Endothelial cell of umbilical vein (primary cell): ENCODE measurements at regions not wholly inside any gene's neighbourhood (a gene's known extent, or its start where the extent isn't known, plus 50 kb on each side); places are given as distances from the start of the nearest gene placed in this dataset.
A peak's percentile ranks its signal among the peaks of the same experiment; 100 is the strongest.

Experiments used
- BruUV-seq: library from RNA; stranded (reverse); fragments of 400-500 nt; replicated peaks from 2 replicates; lab custom pipeline; 2021; lab: Mats Ljungman, UMichigan
- CTCF ChIA-PET: fragments of 300-600, 350-600 bp; sonication (Branson Sonifier 250); formaldehyde crosslinking; loops from one replicate; lab custom pipeline; 2021; ENCODE audit warnings: antibody characterized with exemption, inconsistent platforms; lab: Charles Lee
- POLR2A ChIA-PET: fragments of 300-600, 350-600 bp; sonication (Branson Sonifier 250); formaldehyde crosslinking; loops from one replicate; lab custom pipeline; 2021; ENCODE audit warnings: antibody characterized with exemption, inconsistent platforms; lab: Charles Lee
- DNase-seq: peaks from one replicate; pipeline ENCODE4 v3.0.0-alpha.2; 2011; ENCODE audit warnings: low read depth, low spot score
- FAIRE-seq: peaks from 2 replicates; lab custom pipeline; 2011; peaks lifted over from hg19 to GRCh38; lab: Jason Lieb, UNC
- H2AFZ ChIP-seq: 2 replicates; pipeline ENCODE4 v1.6.0; 2012; ENCODE audit warnings: low read depth, low read length, control low read depth, inconsistent platforms
- H3K27ac ChIP-seq: 2 replicates; pipeline ENCODE4 v1.5.1; 2011; ENCODE audit warnings: low read depth, mild to moderate bottlenecking, control low read depth, low read length, moderate library complexity; ENCODE audit not compliant: insufficient read depth
- H3K27me3 ChIP-seq, 2 experiments: 2 replicates each; pipeline versions ENCODE4 v1.6.0 to v1.6.1; 2011; ENCODE audit warnings: low read length in 2 of 2, mixed read lengths in 1 of 2; ENCODE audit not compliant: control insufficient read depth in 2 of 2, insufficient read depth in 2 of 2
- H3K36me3 ChIP-seq, 2 experiments: 2 replicates in 1 of 2; 3 replicates in 1 of 2; pipeline ENCODE4 v1.5.1; 2011; ENCODE audit warnings: low read length in 2 of 2, mild to moderate bottlenecking in 1 of 2, moderate library complexity in 1 of 2; ENCODE audit not compliant: control insufficient read depth in 2 of 2, insufficient read depth in 2 of 2; ENCODE audit errors: extremely low read depth in 1 of 2
- H3K4me1 ChIP-seq: 3 replicates; pipeline ENCODE4 v1.5.1; 2011; ENCODE audit warnings: mild to moderate bottlenecking, low read length; ENCODE audit not compliant: control insufficient read depth, insufficient read depth; ENCODE audit errors: extremely low read depth
- H3K4me2 ChIP-seq: 2 replicates; pipeline ENCODE4 v1.6.1; 2011; ENCODE audit warnings: low read length, control low read depth, mixed read lengths; ENCODE audit not compliant: insufficient read depth
- H3K4me3 ChIP-seq, 3 experiments: fragments of 200-600 bp in 1 of 3; sonication (generic), shearing (Covaris generic) in 1 of 3; replicated peaks in 1 of 3; 2 replicates each; pipeline ENCODE4 v1.5.1; 2011 to 2016; ENCODE audit warnings: control low read depth in 3 of 3, low read length in 3 of 3, mild to moderate bottlenecking in 2 of 3, inconsistent platforms in 1 of 3, low read depth in 1 of 3, moderate library complexity in 1 of 3; ENCODE audit not compliant: insufficient read depth in 1 of 3
- H3K79me2 ChIP-seq: 2 replicates; pipeline ENCODE4 v1.6.0; 2012; ENCODE audit warnings: low read length, inconsistent platforms; ENCODE audit not compliant: control insufficient read depth, insufficient read depth
- H3K9ac ChIP-seq: replicated peaks from 2 replicates; pipeline ENCODE3; 2011; ENCODE audit warnings: low read length, control low read depth; ENCODE audit not compliant: insufficient read depth; ENCODE audit errors: extremely low read depth
- H3K9me1 ChIP-seq: replicated peaks from 3 replicates; pipeline ENCODE4 v1.6.0; 2011; ENCODE audit warnings: mild to moderate bottlenecking, low read length; ENCODE audit not compliant: control insufficient read depth, insufficient read depth; ENCODE audit errors: extremely low read depth
- H3K9me3 ChIP-seq: replicated peaks from 2 replicates; pipeline ENCODE4 v1.5.1; 2012; ENCODE audit warnings: low read length, inconsistent platforms; ENCODE audit not compliant: control insufficient read depth, insufficient read depth
- H4K20me1 ChIP-seq: replicated peaks from 2 replicates; pipeline ENCODE3; 2011; ENCODE audit warnings: mild to moderate bottlenecking, low read length; ENCODE audit not compliant: control insufficient read depth, insufficient read depth; ENCODE audit errors: extremely low read depth
- EZH2 ChIP-seq: IDR thresholded peaks from 2 replicates; pipeline ENCODE4 v1.6.1; 2012; ENCODE audit warnings: borderline replicate concordance, low read depth, mild to moderate bottlenecking, moderate library complexity, low read length, inconsistent platforms; ENCODE audit not compliant: severe bottlenecking
- FOS ChIP-seq: IDR thresholded peaks from 2 replicates; pipeline ENCODE4 v1.6.1; 2011; ENCODE audit warnings: mild to moderate bottlenecking, low read length, moderate library complexity, borderline replicate concordance; ENCODE audit not compliant: insufficient read depth
- GATA2 ChIP-seq: IDR thresholded peaks from 2 replicates; pipeline ENCODE4 v1.7.0; 2011; ENCODE audit warnings: low read depth, mild to moderate bottlenecking, moderate library complexity, mixed read lengths, low read length; ENCODE audit not compliant: insufficient read length, insufficient read depth
- JUN ChIP-seq: IDR thresholded peaks from 2 replicates; pipeline ENCODE4 v1.6.1; 2011; ENCODE audit warnings: borderline replicate concordance, low read depth; ENCODE audit not compliant: insufficient read length, insufficient read depth
- MAX ChIP-seq: IDR thresholded peaks from 2 replicates; pipeline ENCODE4 v1.6.1; 2011; ENCODE audit not compliant: insufficient read depth, insufficient read length
- MYC ChIP-seq: IDR thresholded peaks from one replicate; pipeline ENCODE4 v1.6.1; 2011; ENCODE audit warnings: mild to moderate bottlenecking, low read depth, low read length
- POLR2A ChIP-seq: IDR thresholded peaks from 2 replicates; pipeline ENCODE4 v1.6.1; 2012; ENCODE audit warnings: low read depth, mild to moderate bottlenecking, control low read depth, low read length
- POLR2AphosphoS5 ChIP-seq: IDR thresholded peaks from 2 replicates; pipeline ENCODE4 v1.6.1; 2012; ENCODE audit warnings: low read depth, mild to moderate bottlenecking, control low read depth, low read length, moderate library complexity; ENCODE audit not compliant: insufficient read depth
- dilution Hi-C: fragments of 300-500 bp; cut with MboI; formaldehyde crosslinking; loops from one replicate; pipeline ENCODE4 v1.15.0; 2019; ENCODE audit warnings: low sequenced_read_pairs; ENCODE audit not compliant: extremely low pct_ligation_motif_present
- intact Hi-C: fragments of 100-400 bp; cut with micrococcal nuclease; formaldehyde crosslinking; loops from one replicate; pipeline ENCODE4 v1.10.0; 2022
- TF ChIP-seq, protein P1 (sequence below), 2 donors: IDR thresholded peaks; 1 replicate in 1 of 2; 2 replicates in 1 of 2; pipeline ENCODE4 v1.5.1; 2011; ENCODE audit warnings: low read length in 2 of 2, mild to moderate bottlenecking in 2 of 2, moderate library complexity in 2 of 2, control low read depth in 1 of 2, inconsistent platforms in 1 of 2, low read depth in 1 of 2; ENCODE audit not compliant: insufficient read depth in 1 of 2; ENCODE audit errors: extremely low read depth in 1 of 2

DNA sequence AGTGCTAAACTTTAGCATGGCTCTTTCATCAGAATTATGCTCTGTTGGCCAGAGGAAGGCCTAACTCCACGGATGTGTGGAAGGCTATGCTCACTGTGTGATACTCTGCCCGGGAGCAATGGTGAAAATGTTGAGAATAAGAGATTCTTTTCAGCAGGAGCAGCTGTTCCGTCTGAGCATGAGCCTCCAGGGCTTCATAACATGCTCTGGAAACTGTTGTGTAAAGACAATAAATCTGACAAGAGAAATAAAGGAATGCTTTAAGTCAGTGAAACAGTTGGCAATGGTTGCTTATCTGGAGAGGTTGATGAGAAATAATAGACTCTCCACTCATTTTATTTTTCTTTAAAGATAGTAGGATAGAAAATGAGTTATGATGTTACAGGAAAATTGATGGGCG lies 269.8 kb downstream of the DIPK2A start:
- H3K9ac ChIP-seq, result no peak overlapping the region
- TF ChIP-seq MAX, result no peak
- TF ChIP-seq FOS, result no peak
- TF ChIP-seq JUN, result no peak
- TF ChIP-seq, protein P1, sequence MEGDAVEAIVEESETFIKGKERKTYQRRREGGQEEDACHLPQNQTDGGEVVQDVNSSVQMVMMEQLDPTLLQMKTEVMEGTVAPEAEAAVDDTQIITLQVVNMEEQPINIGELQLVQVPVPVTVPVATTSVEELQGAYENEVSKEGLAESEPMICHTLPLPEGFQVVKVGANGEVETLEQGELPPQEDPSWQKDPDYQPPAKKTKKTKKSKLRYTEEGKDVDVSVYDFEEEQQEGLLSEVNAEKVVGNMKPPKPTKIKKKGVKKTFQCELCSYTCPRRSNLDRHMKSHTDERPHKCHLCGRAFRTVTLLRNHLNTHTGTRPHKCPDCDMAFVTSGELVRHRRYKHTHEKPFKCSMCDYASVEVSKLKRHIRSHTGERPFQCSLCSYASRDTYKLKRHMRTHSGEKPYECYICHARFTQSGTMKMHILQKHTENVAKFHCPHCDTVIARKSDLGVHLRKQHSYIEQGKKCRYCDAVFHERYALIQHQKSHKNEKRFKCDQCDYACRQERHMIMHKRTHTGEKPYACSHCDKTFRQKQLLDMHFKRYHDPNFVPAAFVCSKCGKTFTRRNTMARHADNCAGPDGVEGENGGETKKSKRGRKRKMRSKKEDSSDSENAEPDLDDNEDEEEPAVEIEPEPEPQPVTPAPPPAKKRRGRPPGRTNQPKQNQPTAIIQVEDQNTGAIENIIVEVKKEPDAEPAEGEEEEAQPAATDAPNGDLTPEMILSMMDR (IDR thresholded peaks at IDR 0.05; ENCODE audit: extremely low read depth in 1 of 2, insufficient read depth in 1 of 2, low read depth in 1 of 2, low read length in 2 of 2), result no peak
- no peak for TF ChIP-seq MYC
- TF ChIP-seq EZH2, result no peak
- dilution Hi-C loops (no loop called here), intact Hi-C loops (no loop called here)
- H3K27me3 ChIP-seq, result no peaks in the 10 kb centered on the region
- no peaks in the 10 kb centered on the region for H3K9me1 ChIP-seq
- ChIA-PET CTCF (no interaction called here), POLR2A (no interaction called here)
- H3K4me2 ChIP-seq, result no peak overlapping the region
- H3K4me1 ChIP-seq, result no peaks in the 10 kb centered on the region
- no peaks in the 10 kb centered on the region for H4K20me1 ChIP-seq
- DNase-seq (no peak), FAIRE-seq (no peak)
- H3K79me2 ChIP-seq, result no peaks in the 10 kb centered on the region
- no peak overlapping the region for H2AFZ ChIP-seq
- H3K36me3 ChIP-seq, result no peaks in the 10 kb centered on the region
- BruUV-seq, result no TSS peak
- H3K27ac ChIP-seq, result no peak overlapping the region
- H3K9me3 ChIP-seq, result no peaks in the 10 kb centered on the region
- no peak overlapping the region for H3K4me3 ChIP-seq

GRCh38 chr3:144242747-144243146 lies 271.1 kb downstream of the DIPK2A start:
- TF ChIP-seq FOS (no peak), POLR2A (no peak), MAX (no peak), JUN (no peak), MYC (no peak), GATA2 (no peak), EZH2 (no peak), POLR2AphosphoS5 (no peak)
- TF ChIP-seq, protein P1 (IDR thresholded peaks at IDR 0.05; ENCODE audit: extremely low read depth in 1 of 2, insufficient read depth in 1 of 2, low read depth in 1 of 2, low read length in 2 of 2), result no peak
- H2AFZ ChIP-seq, result peak overlapping the region; percentile 24
- FAIRE-seq (no peak), DNase-seq (peak; percentile 77)
- no peak overlapping the region for H3K27ac ChIP-seq
- CTCF ChIA-PET, result no interaction called here
- POLR2A ChIA-PET, result no interaction called here
- H3K36me3 ChIP-seq, result no peaks in the 10 kb centered on the region
- H3K4me2 ChIP-seq, result no peak overlapping the region
- intact Hi-C loops, result no loop called here
- no peaks in the 10 kb centered on the region for H3K79me2 ChIP-seq
- H3K9me1 ChIP-seq, result no peaks in the 10 kb centered on the region
- no peak overlapping the region for H3K4me3 ChIP-seq
- no peaks in the 10 kb centered on the region for H4K20me1 ChIP-seq
- no peak overlapping the region for H3K9ac ChIP-seq
- no peaks in the 10 kb centered on the region for H3K4me1 ChIP-seq
- no TSS peak for BruUV-seq
- H3K27me3 ChIP-seq, result no peaks in the 10 kb centered on the region
- no peaks in the 10 kb centered on the region for H3K9me3 ChIP-seq
- dilution Hi-C loops, result no loop called here
